VCaP (cell line): ENCODE measurements at regions not wholly inside any gene's neighbourhood (a gene's known extent, or its start where the extent isn't known, plus 50 kb on each side); places are given as distances from the start of the nearest gene placed in this dataset.

Experiments used
- H3K27ac ChIP-seq: fragments of 450-650 bp; 2 replicates; pipeline ENCODE4 v1.5.1; 2017
- TF ChIP-seq, protein P1 (sequence below): fragments of 450-650 bp; conservative IDR thresholded peaks from 2 replicates; pipeline ENCODE4 v1.5.1; 2017; ENCODE audit warnings: mild to moderate bottlenecking, moderate library complexity

- TF ChIP-seq, protein P1, sequence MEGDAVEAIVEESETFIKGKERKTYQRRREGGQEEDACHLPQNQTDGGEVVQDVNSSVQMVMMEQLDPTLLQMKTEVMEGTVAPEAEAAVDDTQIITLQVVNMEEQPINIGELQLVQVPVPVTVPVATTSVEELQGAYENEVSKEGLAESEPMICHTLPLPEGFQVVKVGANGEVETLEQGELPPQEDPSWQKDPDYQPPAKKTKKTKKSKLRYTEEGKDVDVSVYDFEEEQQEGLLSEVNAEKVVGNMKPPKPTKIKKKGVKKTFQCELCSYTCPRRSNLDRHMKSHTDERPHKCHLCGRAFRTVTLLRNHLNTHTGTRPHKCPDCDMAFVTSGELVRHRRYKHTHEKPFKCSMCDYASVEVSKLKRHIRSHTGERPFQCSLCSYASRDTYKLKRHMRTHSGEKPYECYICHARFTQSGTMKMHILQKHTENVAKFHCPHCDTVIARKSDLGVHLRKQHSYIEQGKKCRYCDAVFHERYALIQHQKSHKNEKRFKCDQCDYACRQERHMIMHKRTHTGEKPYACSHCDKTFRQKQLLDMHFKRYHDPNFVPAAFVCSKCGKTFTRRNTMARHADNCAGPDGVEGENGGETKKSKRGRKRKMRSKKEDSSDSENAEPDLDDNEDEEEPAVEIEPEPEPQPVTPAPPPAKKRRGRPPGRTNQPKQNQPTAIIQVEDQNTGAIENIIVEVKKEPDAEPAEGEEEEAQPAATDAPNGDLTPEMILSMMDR = no peak
- H3K27ac ChIP-seq = peak overlapping the region; percentile 19; the same call in 1 of the 2 replicates
Observed at GRCh38 chr3:177541541-177541940, 344.3 kb upstream of the TBL1XR1 start.

GRCh38 chr3:177545964-177546363 lies 348.7 kb upstream of the TBL1XR1 start:
- TF ChIP-seq, protein P1 = no peak
- H3K27ac ChIP-seq = no peak overlapping the region

DNA sequence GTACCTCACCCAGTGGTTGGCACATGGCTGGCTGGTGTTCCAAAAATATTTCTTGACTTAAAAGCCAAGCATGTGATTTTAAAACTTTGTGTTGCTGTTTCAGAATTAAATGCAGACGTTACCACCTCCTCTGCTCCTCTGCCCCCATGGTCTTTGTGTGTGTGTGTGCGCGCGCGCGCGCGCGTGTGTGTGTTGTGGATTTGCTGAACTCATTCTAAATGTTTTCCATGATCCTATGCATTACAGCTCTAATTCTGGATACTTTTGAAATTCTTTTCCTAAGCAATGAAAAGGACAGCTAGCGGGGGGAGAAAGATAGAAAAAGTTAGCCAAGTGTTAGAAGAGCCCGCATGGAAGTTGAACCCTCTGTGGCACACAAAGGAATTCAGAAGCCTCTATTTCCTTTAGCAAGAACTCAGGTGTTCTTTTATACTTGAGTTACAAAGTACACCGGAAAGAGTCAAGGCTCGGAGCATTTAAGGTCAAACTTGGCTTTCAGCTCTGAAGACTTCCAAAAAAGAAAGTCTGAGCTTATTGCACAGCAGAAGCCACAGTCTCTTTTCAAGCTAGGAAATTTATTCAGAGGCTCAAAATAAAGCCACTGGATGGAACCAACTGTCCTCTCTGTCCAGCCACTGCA lies 350.5 kb upstream of the TBL1XR1 start:
- TF ChIP-seq, protein P1 = no peak
- H3K27ac ChIP-seq = no peak overlapping the region

GRCh38 chr3:177550667-177551066 lies 353.4 kb upstream of the TBL1XR1 start:
- no peak overlapping the region for H3K27ac ChIP-seq
- TF ChIP-seq, protein P1 = no peak

GRCh38 chr3:177551431-177551836 lies 354.2 kb upstream of the TBL1XR1 start:
- no peak overlapping the region for H3K27ac ChIP-seq
- TF ChIP-seq, protein P1 = no peak

DNA sequence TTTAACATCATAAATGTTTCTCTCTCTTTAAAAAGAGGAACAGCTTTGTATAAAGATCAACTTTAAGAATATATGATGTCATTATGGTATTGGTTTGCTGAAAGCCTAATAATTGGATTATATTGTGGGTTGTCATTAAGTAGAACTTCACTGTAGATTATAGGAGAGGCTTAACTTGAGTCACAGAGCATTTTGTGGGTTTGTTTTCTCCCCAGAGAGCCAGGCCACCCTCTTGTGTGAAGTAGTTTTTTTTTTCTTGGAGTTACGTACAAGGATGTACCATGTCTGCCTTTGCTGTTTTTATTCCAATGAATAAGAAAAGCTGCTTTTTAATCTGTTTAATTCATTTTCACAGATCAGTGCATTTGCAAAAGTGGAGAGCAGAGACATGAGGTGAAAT lies 354.8 kb upstream of the TBL1XR1 start:
- TF ChIP-seq, protein P1 = no peak
- H3K27ac ChIP-seq = no peak overlapping the region

GRCh38 chr3:177553012-177553411 lies 355.7 kb upstream of the TBL1XR1 start:
- no peak overlapping the region for H3K27ac ChIP-seq
- TF ChIP-seq, protein P1 = no peak
